Nucleus accumbens (tissue), 56 donors: ENCODE measurements at regions not wholly inside any gene's neighbourhood (a gene's known extent, or its start where the extent isn't known, plus 50 kb on each side); places are given as distances from the start of the nearest gene placed in this dataset.

Source experiments
- DNase-seq, 56 donors: peaks; one replicate each; lab custom pipeline; 2025; lab: John Stamatoyannopoulos, UW

- DNase-seq, result no peak
These were observed 125.7 kb upstream of the RIPOR2 start for GRCh38 chr6:25061289-25061936.

- no peak for DNase-seq
These were observed 126.5 kb upstream of the RIPOR2 start for GRCh38 chr6:25062070-25062811.

- DNase-seq, result no peak
These were observed 128.2 kb upstream of the RIPOR2 start for GRCh38 chr6:25064006-25064405.

DNA sequence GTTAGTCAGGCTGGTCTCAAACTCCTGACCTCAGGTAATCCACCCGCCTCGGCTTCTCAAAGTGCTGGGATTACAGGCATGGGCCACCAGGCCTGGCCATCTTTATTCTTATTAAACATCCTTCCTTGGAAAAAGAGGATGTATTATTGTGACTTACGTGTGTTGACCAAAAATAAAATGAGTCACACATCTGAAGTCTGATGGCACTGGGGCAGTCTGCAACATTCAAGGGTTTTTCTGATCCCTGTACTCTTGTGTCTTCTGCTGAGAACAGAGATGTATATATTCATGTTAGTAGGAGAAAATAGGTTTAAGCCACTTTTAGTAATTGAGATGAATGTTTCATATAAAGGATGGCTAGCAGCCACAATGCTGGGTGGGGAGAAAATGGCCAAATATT, 129.9 kb upstream of the RIPOR2 start:
- no peak for DNase-seq

- no peak for DNase-seq
These were observed 130.8 kb upstream of the RIPOR2 start for GRCh38 chr6:25066593-25066992.

- no peak for DNase-seq
These were observed 133.1 kb upstream of the RIPOR2 start for GRCh38 chr6:25068866-25069265.

DNA sequence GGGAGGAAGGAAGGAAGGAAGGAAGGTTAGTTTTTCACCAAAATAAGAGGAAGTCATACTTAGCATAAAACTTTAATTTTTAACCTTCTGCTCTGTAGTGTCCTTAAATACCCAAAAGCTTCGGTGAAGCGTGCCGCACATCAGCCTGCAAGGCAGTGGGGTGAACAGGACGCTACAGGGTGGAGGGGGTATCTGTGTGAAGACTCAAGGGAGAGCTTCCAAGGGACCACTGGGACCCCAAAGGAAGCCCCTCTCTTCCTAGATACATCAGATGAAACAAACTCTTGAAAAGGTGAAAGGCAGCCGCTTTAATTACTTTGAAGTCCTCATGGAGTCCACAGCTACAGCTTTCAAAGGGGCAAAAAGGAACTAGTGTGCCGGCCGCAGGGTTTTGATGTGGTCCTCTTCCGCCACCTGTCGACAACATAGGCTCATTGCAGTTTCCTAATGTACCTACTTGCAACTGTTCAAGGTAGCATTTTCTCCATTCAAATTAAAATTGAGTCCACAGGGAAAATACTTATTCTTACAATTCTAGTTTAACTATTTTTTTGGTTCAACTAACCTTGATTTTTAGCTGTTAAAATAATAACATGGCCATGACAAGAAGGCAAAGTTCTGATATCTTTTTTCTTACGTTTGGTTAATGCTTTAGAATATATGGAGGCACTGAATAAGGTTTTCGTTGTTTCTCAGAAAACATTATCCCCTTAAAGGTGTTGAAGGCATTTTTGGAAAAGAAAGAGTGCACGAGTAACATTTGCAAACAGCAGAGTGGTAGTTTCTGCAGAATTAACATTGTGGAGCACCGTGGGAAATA, 135.0 kb upstream of the RIPOR2 start:
- peak in 51 of 56 donors; percentile 4 to 89 (median 40) for DNase-seq

DNA sequence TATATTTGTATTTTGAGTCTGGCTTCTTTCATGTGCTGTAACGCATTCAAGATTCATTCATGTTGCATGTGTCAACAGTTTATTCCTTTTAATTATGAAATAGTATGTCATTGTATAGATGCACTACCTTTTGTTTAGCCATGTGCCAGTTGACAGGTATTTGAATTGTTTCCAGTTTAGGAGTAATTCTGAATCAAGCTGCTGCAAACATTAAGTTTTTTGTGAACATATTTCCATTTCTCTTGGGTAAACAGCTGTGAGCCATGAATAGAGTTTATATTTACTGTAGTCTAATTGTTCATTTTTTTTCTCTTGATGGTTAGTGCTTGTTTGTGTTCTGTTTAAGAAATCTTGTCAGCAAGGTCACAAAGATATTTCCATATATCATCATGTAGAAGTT, 142.4 kb upstream of the RIPOR2 start:
- DNase-seq, result no peak

DNA sequence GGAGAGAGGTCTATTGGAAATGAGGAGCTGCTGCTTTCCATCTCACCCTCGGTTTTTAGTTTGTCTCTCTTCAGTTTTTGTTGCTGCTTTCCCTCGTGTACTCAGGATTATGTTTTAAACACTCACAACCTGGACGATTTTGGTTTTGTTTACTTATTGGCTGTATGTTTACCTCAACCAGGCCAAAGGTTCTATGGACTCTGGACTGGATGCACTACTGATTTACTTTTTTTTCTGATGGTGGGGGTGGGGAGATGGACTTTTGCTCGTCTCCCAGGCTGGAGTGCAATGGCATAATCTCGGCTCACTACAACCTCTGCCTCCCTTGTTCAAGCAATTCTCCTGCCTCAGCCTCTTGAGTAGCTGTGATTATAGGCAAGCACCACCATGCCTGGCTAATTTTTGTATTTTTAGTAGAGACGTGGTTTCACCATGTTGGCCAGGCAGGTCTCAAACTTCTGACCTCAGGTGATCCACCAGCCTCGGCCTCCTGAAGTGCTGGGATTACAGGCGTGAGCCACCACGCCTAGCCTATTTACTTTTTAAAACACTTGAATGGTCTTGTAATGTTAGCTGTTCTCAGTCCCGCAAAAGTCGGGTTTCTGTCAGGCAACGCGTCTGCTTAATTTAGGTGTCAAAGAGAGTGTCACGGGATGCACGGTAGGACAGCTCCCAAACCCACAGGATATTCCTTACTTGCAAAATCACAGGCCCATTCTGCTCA, 148.2 kb upstream of the RIPOR2 start:
- DNase-seq, result no peak

DNA sequence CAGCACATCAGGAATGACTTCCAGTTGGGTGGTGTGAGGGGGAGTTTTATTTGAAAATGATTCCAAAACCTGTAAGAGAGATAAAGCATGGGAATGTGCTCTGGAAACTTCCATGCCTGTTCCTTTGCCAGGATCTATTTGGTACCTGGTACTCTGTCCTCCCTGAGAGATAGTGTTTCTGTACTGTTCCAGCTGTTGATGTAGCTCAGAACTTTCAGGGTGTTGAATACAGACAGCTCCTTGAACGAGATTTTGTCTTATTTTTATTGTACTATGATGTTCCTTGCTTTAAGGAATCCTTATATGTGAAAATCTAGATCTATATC, 148.7 kb upstream of the RIPOR2 start:
- DNase-seq, result no peak

- no peak for DNase-seq
These were observed 150.0 kb upstream of the RIPOR2 start for GRCh38 chr6:25085756-25086155.

DNA sequence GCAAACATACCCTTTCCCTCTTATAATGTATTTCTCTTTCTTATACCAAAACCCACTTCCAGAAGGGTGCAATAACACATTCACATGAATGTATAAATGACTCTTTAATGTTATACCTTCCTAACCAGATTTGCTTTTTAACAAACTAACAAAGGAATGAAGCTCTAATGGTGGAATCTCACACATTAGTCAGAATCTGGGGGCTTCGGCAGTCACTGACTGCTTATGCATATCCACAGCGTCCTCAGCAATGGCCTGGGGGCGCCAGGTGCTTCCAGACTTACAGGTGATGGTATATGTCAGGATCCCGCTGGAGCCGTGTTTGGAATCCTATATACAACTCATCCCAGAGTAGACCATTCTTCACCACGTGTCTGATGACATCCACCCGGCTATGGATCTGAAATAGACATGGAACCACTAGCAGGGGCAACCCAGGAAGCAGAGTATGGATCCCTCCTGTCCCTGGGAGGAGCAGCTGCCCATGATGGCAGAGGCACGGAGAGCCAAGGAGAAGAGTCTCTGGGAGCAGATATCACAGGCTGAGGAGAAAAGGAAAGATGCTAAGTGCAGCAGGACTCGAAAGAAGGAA, 150.8 kb upstream of the RIPOR2 start:
- no peak for DNase-seq

DNA sequence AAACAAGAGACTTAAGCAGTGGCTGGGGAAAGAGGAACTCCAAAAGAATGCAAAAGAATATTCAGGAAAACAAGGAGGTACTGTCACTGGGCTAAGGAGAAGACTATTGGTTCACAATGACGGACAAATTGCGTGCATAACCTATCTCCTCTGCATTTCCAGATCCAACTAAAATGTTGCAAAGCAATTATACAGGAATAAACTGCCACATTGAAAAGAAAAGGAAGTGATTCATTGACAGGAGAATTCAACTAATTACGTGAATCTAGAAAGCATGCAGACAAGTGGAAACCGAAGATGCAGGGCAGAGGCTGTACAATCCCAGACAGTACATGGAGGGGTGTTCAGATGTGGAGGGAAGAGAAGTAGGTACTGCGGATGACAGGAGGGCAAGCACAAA, 152.8 kb upstream of the RIPOR2 start:
- DNase-seq, result no peak

DNA sequence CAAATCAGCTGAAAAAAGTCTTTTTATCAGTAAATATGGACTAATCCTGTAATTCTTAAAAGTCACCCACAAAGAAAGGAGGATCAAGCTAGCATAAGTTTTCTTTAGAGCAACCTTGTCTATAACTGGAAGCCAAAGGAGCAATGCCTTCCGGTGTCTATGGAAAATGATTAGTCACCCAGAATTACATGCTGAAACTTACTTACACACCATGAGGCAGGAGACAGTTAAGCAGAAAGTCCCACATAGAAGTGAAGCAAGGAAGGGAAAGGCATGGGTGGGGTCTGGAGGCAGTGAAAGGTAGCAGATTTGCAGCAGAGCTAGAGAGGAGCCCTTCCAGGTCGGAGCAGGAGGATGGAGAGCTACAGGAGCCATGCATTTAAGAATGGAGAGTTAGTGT, 153.7 kb upstream of the RIPOR2 start:
- no peak for DNase-seq

- DNase-seq, result no peak
These were observed 159.0 kb upstream of the RIPOR2 start for GRCh38 chr6:25094726-25095125.

GRCh38 chr6:25100288-25100687, 164.5 kb upstream of the RIPOR2 start:
- DNase-seq, result no peak

- DNase-seq, result no peak
These were observed 167.8 kb upstream of the RIPOR2 start for GRCh38 chr6:25103603-25104002.

DNA sequence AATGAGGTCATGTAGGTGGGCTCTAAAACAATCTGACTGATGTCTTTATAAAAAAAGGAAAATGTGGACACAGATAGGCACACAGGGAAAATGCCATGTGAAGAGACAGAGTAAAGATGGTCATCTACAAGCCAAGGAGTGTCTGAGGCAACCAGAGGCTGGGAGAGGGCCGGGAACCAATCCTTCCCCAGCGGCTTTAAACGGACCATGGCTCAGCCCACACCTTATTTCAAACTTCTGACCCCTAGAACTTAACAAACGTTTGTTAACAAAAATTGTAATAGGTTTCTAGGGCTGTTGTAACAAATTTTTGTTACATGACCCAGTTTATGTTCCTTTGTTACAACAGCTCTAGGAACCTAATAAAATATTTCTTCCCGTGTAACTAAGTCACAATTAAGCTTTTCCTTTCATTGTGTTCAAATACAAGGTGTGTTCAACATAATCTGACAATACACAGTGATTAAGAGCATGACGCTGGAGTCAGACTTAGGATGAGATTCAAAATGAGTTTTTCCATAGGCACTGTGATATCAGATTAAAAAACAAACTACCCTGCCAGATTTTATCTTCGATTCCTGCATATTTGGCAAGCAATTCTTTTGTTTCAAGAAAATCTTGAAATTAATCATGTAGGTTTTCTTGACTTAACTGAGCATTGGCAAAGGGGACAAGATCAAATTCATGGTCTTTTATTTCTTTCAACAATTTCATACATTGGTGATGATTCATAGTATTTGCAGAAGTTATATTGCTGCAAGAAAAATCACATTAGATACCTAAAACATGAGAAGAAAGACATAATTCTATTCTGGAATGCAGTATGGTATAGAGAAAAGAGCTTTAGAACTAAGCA, 169.5 kb upstream of the RIPOR2 start:
- DNase-seq, result no peak

DNA sequence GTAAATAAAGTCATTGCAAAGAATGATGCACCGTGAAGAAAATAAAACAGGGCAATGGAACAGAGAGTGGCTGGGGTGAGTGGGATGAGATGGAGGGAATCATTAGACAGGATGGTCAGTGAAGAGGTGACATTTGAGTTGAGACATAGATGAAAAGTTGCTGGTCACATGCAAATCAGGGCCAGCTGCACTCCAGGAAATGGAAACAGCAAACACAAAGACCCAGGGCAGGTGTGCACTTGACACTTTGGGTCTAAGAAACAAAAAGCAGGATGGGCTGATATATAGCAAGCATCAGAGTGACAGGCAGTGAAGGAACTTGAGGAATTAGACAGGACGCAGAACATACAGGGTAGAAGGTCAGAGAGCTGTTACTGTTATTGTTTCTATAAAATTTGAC, 171.5 kb upstream of the RIPOR2 start:
- DNase-seq, result no peak

GRCh38 chr6:25111782-25112181, 167.4 kb upstream of the CARMIL1 start:
- no peak for DNase-seq
